Gastroesophageal sphincter (tissue), 3 donors: ENCODE measurements at regions not wholly inside any gene's neighbourhood (a gene's known extent, or its start where the extent isn't known, plus 50 kb on each side); places are given as distances from the start of the nearest gene placed in this dataset.

Source experiments
- CTCF ChIP-seq, 4 experiments: fragments of 200-600 bp in 2 of 4; fragments of 450-650 bp in 2 of 4; sonication (generic) in 1 of 4; IDR thresholded peaks; one replicate each; pipeline ENCODE4 v1.5.1; 2017 to 2019; ENCODE audit warnings: antibody characterized with exemption in 4 of 4, mild to moderate bottlenecking in 2 of 4, moderate library complexity in 2 of 4
- POLR2A ChIP-seq, 2 donors: fragments of 450-650 bp; IDR thresholded peaks; one replicate each; pipeline ENCODE4 v1.6.1; 2017; ENCODE audit warnings: antibody characterized with exemption in 2 of 2, mild to moderate bottlenecking in 2 of 2, moderate library complexity in 1 of 2
- POLR2AphosphoS5 ChIP-seq: sonication (generic); formaldehyde crosslinking; IDR thresholded peaks from one replicate; pipeline ENCODE4 v1.6.1; 2017; ENCODE audit warnings: antibody characterized with exemption

GRCh38 chr6:88238065-88238464, 71.9 kb upstream of the CNR1 start:
- TF ChIP-seq POLR2A (IDR thresholded peaks at IDR 0.05) (no peak), POLR2AphosphoS5 (no peak), CTCF (IDR thresholded peaks at IDR 0.05) (peak in 2 of 4 experiments; percentile 17 to 39)
